BE2C (cell line): ENCODE measurements at regions not wholly inside any gene's neighbourhood (a gene's known extent, or its start where the extent isn't known, plus 50 kb on each side); places are given as distances from the start of the nearest gene placed in this dataset.

Experiments
- DNase-seq: peaks from one replicate; pipeline ENCODE4 v3.0.0-alpha.2; 2020
- H3K27me3 ChIP-seq: fragments of 250-450 bp; sonication (Bioruptor Pico); 2 replicates; pipeline ENCODE4 v1.5.1; 2020; ENCODE audit warnings: mild to moderate bottlenecking
- H3K36me3 ChIP-seq: fragments of 250-450 bp; sonication (Bioruptor Pico); 2 replicates; pipeline ENCODE4 v1.5.1; 2020; ENCODE audit warnings: mild to moderate bottlenecking
- H3K4me1 ChIP-seq: fragments of 250-450 bp; sonication (Bioruptor Pico); 2 replicates; pipeline ENCODE4 v1.5.1; 2020
- H3K4me3 ChIP-seq: 2 replicates; pipeline ENCODE4 v1.5.1; 2011; ENCODE audit warnings: low read depth, low read length
- H3K9me3 ChIP-seq: fragments of 250-450 bp; sonication (Bioruptor Pico); 2 replicates; pipeline ENCODE4 v1.5.1; 2020
- TF ChIP-seq, protein P1 (sequence below): IDR thresholded peaks from 2 replicates; pipeline ENCODE4 v1.5.1; 2012; ENCODE audit warnings: mild to moderate bottlenecking, low read depth, low read length

DNA sequence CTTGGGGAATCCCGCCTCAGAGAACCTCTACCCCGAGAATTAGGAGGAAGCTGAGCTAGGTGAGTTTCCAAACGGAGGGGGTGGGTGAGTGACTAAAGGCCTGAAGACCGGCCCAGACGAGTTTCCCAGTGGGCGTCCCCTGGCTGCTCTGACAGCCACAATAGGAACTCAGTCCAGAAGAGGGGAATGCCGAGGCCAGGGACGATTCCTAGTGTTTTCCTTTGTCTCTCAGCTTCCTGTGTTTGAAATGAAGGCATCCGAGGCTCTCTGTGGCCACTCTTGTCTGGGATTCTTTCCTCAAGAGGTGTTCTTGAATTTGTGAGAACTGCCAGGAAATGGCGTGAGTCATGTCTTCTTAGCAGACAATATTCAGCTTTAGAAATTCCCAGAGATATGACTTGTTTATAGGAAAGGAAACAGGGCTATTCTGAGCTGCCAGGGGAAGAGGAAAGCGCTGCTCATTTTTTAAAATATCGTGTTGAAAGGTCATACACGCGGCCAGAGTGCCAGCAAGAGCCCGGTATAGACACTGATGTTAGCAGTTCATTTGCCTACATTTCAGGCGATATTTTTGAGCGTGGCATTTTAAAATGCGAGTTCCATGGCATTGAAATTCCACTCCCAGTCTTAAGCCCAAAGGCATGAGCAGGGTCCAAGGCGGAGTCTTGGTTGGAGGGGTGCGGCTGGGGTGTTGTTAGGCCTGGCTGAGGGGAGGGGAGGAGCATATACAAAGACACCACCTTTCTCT, 169.1 kb upstream of the KLF7 start:
- H3K9me3 ChIP-seq, result no peaks in the 10 kb centered on the region
- no peaks in the 10 kb centered on the region for H3K27me3 ChIP-seq
- H3K4me3 ChIP-seq, result no peak overlapping the region
- no peaks in the 10 kb centered on the region for H3K36me3 ChIP-seq
- DNase-seq, result no peak
- H3K4me1 ChIP-seq, result peaks cover 18% of the 10 kb centered on the region
- TF ChIP-seq, protein P1, sequence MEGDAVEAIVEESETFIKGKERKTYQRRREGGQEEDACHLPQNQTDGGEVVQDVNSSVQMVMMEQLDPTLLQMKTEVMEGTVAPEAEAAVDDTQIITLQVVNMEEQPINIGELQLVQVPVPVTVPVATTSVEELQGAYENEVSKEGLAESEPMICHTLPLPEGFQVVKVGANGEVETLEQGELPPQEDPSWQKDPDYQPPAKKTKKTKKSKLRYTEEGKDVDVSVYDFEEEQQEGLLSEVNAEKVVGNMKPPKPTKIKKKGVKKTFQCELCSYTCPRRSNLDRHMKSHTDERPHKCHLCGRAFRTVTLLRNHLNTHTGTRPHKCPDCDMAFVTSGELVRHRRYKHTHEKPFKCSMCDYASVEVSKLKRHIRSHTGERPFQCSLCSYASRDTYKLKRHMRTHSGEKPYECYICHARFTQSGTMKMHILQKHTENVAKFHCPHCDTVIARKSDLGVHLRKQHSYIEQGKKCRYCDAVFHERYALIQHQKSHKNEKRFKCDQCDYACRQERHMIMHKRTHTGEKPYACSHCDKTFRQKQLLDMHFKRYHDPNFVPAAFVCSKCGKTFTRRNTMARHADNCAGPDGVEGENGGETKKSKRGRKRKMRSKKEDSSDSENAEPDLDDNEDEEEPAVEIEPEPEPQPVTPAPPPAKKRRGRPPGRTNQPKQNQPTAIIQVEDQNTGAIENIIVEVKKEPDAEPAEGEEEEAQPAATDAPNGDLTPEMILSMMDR, result no peak

DNA sequence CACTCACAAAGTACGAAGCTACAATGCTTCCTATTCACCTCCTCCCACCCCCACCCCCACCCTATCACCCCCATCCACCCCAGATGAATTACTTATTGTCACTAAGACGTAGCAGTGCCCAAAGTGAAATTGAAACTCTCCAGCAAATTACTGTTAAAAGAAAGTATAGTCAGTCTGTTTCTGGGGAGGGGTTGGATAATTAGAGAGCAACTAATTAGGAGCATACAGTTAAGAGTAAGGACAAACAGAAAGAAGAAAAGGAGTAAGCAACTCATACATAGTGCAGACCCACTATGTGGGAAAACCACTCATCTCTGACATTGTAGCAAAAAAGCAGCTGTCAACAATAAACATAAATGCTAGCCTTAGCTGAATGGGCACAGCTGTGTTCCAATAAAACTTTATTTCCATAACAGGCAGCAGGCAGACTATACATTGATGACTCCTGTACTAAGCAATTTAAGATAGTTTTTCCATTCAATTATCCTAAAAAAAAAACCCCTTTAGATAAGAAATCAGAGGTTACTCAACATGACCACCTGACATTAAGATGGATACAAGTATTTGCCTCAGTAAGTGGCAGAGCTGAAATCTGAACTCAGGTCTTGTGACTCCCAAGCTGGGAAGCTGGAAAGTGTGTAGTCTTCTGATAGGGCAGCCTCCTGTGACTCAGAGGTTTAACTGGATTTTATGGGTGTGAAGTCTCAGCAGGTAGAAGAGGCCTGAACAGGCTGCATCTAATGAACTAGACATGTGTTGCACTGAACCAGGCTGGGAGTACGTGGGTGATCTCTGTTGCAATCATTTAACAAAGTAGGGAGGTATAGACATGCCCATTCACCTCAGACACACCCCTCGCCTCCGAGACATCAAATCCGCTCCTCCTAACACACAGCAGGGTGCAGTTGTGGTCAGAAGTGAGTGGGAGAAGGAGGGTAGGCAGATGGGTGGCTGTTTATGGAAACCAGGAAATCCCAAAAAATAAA, 171.8 kb upstream of the KLF7 start:
- TF ChIP-seq, protein P1, result no peak
- Histone ChIP-seq H3K4me1 (peaks cover 18% of the 10 kb centered on the region), H3K9me3 (no peaks in the 10 kb centered on the region), H3K27me3 (no peaks in the 10 kb centered on the region), H3K36me3 (no peaks in the 10 kb centered on the region), H3K4me3 (no peak overlapping the region)
- no peak for DNase-seq

DNA sequence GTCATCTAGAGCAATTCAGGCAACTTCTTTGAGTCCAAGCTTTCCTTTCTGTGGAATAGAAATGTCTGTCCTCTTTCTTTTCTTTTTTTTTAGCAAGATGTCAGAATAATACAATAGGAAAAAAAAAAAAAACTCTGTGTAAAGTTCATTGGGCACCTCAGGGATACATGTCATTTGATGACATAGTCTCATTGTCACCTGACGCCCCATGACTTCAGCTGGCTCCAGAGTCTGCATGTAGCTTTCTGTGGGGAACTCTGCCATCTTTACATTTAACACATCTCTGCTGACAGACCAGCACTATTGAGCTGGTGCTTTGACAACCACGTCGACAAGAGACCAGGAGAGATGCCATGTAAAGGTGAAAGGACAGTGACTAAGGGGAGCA, 172.5 kb upstream of the KLF7 start:
- no peaks in the 10 kb centered on the region for H3K27me3 ChIP-seq
- H3K36me3 ChIP-seq, result no peaks in the 10 kb centered on the region
- TF ChIP-seq, protein P1, result no peak
- no peak for DNase-seq
- peaks cover 18% of the 10 kb centered on the region for H3K4me1 ChIP-seq
- H3K4me3 ChIP-seq, result no peak overlapping the region
- H3K9me3 ChIP-seq, result no peaks in the 10 kb centered on the region

DNA sequence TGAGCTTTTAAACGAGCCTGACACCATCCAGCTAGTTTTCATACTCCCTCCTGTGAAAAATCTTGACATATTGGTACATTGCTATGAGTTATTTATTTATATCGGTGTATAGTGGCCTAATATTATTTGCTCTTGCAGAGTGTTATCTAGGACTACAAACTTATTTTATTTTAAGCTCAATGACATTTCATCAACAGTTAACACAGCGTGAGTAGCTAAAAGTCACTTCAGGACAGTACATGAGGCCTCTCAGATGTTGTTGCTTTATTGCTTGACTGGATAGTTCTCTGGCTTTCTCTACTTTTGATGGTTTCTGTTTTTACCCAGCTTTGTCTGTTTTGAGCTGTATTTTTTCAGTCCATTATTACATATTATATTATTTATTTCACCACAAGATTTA, 172.9 kb upstream of the KLF7 start:
- H3K36me3 ChIP-seq, result no peaks in the 10 kb centered on the region

DNA sequence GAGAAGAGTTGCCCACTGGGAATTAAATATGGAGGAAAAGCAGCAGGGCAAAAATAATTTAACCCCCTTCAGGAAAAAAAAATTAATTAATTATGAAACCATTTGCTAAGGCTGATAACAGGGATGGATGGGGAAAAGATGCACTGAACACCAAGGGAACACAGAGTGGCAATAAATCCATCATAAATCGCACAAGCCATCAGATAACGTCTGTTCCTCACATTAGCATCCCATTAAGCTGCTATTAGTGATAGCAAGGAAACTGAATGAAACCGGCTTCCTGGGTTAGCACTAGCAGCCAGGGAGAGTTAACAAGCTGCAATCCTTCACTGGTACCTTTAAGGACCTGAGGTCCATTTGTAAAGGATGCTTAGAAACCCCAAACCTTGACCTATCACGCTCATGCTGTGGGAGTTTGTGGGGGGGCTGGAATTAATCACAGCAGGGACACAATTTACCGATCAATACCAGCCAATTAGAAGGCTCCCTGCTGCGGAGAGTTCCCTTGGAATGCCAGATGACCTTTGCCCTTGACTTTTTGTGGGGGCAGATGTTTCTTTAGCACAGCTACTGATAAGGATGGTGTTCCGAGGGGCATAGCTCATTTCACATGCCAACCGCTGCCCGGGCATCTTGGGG, 175.5 kb upstream of the KLF7 start:
- Histone ChIP-seq H3K4me3 (no peak overlapping the region), H3K9me3 (no peaks in the 10 kb centered on the region), H3K4me1 (peaks cover 26% of the 10 kb centered on the region), H3K27me3 (no peaks in the 10 kb centered on the region), H3K36me3 (no peaks in the 10 kb centered on the region)
- peak; percentile 61 for DNase-seq
- TF ChIP-seq, protein P1, result no peak

More for the DNA sequence above, 172.9 kb upstream of the KLF7 start:
- no peak overlapping the region for H3K4me3 ChIP-seq
- DNase-seq, result no peak
- no peaks in the 10 kb centered on the region for H3K27me3 ChIP-seq
- H3K4me1 ChIP-seq, result peaks cover 18% of the 10 kb centered on the region
- no peaks in the 10 kb centered on the region for H3K9me3 ChIP-seq
- TF ChIP-seq, protein P1, result no peak
